Lower lobe of right lung (tissue), 2 donors: ENCODE measurements at regions not wholly inside any gene's neighbourhood (a gene's known extent, or its start where the extent isn't known, plus 50 kb on each side); places are given as distances from the start of the nearest gene placed in this dataset.

Source experiments
- ATAC-seq, 2 donors: fragments of 200-7000 bp; cut with Tn5 transposase; one replicate each; pipeline ENCODE4 v1.9.1; 2020 to 2022; ENCODE audit warnings: mild to moderate bottlenecking in 2 of 2, moderate library complexity in 2 of 2
- DNase-seq: peaks from one replicate; pipeline ENCODE4 v3.0.0-alpha.2; 2020
- H3K27ac ChIP-seq: fragments of 200-600 bp; one replicate; pipeline ENCODE4 v1.8.0; 2022
- H3K27me3 ChIP-seq: fragments of 200-600 bp; one replicate; pipeline ENCODE4 v1.8.0; 2022; ENCODE audit warnings: low read depth
- H3K36me3 ChIP-seq: fragments of 200-600 bp; one replicate; pipeline ENCODE4 v1.8.0; 2022; ENCODE audit warnings: mild to moderate bottlenecking
- H3K4me1 ChIP-seq: fragments of 200-600 bp; one replicate; pipeline ENCODE4 v1.8.0; 2022
- H3K4me3 ChIP-seq: fragments of 200-600 bp; one replicate; pipeline ENCODE4 v1.8.0; 2022; ENCODE audit warnings: mild to moderate bottlenecking
- H3K9me3 ChIP-seq: fragments of 200-600 bp; one replicate; pipeline ENCODE4 v1.8.0; 2022
- intact Hi-C: fragments of 100-400 bp; cut with DNase I; formaldehyde crosslinking; loops from one replicate; pipeline ENCODE4 v1.11.0; 2022
- TF ChIP-seq, protein P1 (sequence below): fragments of 200-600 bp; IDR thresholded peaks from one replicate; pipeline ENCODE4 v1.8.0; 2022; ENCODE audit warnings: antibody characterized with exemption, mild to moderate bottlenecking
- donor health status: DM: no; HTN: yes; CAD: no; lungs with severe emphysema.

DNA sequence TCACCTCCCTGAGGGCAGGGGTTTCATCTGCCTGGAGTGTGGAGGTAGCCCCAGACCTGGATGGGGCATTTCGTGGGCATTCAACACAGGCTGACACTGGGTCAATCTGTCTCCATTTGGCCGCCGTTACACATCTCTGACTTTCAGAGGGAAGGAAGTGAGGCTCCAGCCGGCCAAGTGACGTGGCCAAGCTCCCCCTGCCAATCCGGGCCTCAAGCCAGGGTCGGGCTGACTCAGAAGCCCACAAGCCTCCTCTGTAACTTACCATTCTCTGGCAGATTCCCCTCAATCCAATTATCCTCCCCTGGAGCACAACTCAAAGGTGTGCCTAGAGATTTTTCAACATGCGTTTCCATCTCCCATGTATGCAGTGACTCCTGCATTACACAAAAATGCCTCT is 227.6 kb downstream of the KLF13 start:
- Histone ChIP-seq H3K36me3 (no peaks in the 10 kb centered on the region), H3K27ac (no peak overlapping the region), H3K4me1 (peaks cover 4% of the 10 kb centered on the region), H3K4me3 (no peak overlapping the region), H3K9me3 (no peaks in the 10 kb centered on the region), H3K27me3 (no peaks in the 10 kb centered on the region)
- TF ChIP-seq, protein P1, sequence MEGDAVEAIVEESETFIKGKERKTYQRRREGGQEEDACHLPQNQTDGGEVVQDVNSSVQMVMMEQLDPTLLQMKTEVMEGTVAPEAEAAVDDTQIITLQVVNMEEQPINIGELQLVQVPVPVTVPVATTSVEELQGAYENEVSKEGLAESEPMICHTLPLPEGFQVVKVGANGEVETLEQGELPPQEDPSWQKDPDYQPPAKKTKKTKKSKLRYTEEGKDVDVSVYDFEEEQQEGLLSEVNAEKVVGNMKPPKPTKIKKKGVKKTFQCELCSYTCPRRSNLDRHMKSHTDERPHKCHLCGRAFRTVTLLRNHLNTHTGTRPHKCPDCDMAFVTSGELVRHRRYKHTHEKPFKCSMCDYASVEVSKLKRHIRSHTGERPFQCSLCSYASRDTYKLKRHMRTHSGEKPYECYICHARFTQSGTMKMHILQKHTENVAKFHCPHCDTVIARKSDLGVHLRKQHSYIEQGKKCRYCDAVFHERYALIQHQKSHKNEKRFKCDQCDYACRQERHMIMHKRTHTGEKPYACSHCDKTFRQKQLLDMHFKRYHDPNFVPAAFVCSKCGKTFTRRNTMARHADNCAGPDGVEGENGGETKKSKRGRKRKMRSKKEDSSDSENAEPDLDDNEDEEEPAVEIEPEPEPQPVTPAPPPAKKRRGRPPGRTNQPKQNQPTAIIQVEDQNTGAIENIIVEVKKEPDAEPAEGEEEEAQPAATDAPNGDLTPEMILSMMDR = no peak
- intact Hi-C loops = no loop called here
- ATAC-seq = peak in 1 of 2 donors; percentile 31
- DNase-seq = no peak

DNA sequence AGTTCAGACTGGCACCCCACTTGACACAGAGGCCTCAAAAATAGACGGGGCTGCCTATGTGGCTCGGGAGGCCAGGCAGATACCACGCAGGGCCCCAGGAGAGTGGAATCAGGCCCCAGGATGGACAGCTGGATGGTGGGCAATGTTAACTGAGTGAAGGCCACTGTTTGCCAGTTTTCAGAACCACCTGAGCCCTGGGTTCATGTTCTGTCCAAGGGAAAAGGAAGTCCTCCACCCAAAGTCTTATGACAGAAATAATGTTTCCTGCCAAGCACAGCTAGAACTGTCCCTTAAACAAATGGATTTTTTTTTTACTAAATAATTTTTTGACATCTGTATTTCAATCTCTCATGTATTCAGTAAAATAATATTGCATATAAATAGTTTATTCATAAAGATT is 228.4 kb downstream of the KLF13 start:
- no peak overlapping the region for H3K4me3 ChIP-seq
- H3K4me1 ChIP-seq = peaks cover 4% of the 10 kb centered on the region
- H3K36me3 ChIP-seq = no peaks in the 10 kb centered on the region
- H3K9me3 ChIP-seq = no peaks in the 10 kb centered on the region
- no peaks in the 10 kb centered on the region for H3K27me3 ChIP-seq
- DNase-seq (no peak), ATAC-seq (no peak)
- no peak overlapping the region for H3K27ac ChIP-seq
- TF ChIP-seq, protein P1 = no peak
- intact Hi-C loops = no loop called here

DNA sequence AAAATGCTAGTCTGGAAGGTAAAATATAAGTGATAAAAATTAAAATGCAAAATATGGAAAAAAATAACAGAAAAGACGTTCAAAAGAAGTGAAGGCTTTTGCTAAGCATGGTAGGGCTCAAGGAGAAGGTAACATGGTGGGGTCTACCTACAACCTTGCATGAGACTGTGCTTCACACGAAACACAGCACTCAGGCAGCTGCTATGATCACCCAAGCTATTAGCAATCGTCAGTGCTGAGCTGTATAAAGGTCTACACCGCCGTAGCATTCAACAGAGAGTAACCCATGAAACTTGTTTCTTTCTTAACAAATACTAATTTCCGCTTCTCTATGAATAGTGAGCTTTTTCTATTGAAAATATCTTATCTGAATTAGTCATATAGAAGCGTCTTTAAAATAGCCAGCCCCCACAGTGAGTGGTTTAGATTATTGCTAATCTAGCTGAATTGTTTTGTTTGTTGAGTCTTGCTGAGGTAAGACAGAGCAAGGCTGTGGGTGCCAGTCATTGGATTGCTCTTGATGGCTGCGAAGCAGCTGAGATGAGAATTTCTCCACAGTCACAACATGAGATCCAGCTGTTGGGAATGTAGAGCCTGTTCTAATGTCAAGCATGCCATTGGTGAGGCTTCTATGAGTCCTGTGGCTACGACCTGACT is 230.0 kb downstream of the KLF13 start:
- ATAC-seq = no peak
- H3K27me3 ChIP-seq = no peaks in the 10 kb centered on the region
- H3K4me3 ChIP-seq = no peak overlapping the region
- H3K27ac ChIP-seq = no peak overlapping the region
- no peaks in the 10 kb centered on the region for H3K36me3 ChIP-seq
- DNase-seq = no peak
- H3K4me1 ChIP-seq = peaks cover 4% of the 10 kb centered on the region
- intact Hi-C loops = no loop called here
- no peaks in the 10 kb centered on the region for H3K9me3 ChIP-seq
- TF ChIP-seq, protein P1 = no peak

DNA sequence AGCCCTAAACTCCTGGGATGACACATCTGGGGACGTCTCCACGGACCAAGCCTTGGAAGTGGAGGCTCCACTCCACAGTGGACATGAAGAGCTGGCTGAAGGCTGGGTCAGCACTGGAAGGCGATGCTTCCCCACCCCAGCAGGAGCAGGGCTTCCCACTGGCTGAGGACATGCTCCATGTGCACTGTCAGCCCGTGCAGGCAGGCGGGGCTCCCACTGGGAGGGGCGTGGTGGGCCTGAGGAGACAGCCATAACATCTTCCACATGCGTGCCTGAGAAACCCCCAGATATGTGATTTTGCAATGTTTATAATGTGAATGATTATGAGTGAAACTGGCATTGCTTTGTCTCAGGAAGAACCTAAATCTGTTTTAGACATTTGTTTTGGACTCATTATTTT is 231.3 kb downstream of the KLF13 start:
- DNase-seq = no peak
- TF ChIP-seq, protein P1 = no peak
- peak in 1 of 2 donors; percentile 5 for ATAC-seq
- Histone ChIP-seq H3K27me3 (no peaks in the 10 kb centered on the region), H3K9me3 (no peaks in the 10 kb centered on the region), H3K4me3 (no peak overlapping the region), H3K4me1 (peaks cover 4% of the 10 kb centered on the region), H3K27ac (no peak overlapping the region), H3K36me3 (no peaks in the 10 kb centered on the region)
- intact Hi-C loops = no loop called here

DNA sequence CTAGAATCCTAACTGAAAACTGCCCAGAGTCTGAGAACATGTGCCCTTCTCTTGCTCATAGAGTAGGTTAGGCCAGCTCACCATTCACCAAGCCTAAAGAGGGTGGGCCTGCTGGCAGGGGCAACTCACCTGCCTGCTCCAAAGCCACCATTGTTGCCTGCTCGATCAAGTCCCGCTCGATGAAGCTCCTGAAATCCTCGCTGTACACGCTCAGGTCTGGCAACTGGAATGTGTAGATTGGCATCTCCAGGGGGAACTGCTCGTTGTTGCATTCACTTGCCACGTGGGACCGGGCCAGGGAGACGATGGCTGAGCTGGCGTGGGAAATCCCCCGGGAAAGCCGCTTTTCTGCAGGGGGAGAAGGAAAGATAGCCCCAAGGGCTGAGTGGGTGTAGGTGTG is 232.2 kb downstream of the KLF13 start:
- DNase-seq (no peak), ATAC-seq (no peak)
- H3K4me3 ChIP-seq = no peak overlapping the region
- no peaks in the 10 kb centered on the region for H3K36me3 ChIP-seq
- intact Hi-C loops = no loop called here
- H3K4me1 ChIP-seq = peaks cover 4% of the 10 kb centered on the region
- no peaks in the 10 kb centered on the region for H3K9me3 ChIP-seq
- no peaks in the 10 kb centered on the region for H3K27me3 ChIP-seq
- TF ChIP-seq, protein P1 = no peak
- no peak overlapping the region for H3K27ac ChIP-seq
